ENCODE measurements at regions not wholly inside any gene's neighbourhood (a gene's known extent, or its start where the extent isn't known, plus 50 kb on each side); places are given as distances from the start of the nearest gene placed in this dataset.
A peak's percentile ranks its signal among the peaks of the same experiment; 100 is the strongest.
"Not testable (repeated sequence)": the region's sequence is repeated elsewhere in the genome, so short reads cannot be mapped to it uniquely, and the experiment has no call there.

DNA sequence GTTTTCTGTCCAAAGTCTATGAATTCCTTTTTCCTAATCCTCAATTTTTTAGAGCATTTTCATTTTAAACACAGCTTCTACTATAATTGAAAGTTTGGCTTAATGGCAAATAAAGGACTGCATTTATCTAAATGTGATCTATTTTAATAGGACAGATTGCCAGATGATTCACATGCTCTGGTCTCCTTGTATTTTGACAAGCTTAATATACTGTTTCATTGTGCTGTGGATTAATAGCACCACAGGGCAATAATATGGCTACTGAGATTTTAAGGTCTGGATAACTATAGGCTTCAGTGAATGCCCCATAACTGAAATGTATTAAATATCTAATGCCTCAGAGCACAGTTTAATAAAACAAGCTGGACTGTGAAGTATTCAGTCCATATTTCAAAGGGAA, 1362.8 kb downstream of the XPNPEP1 start:
- DNase-seq (ENCODE audit: low read depth, low spot score), result no peak

DNA sequence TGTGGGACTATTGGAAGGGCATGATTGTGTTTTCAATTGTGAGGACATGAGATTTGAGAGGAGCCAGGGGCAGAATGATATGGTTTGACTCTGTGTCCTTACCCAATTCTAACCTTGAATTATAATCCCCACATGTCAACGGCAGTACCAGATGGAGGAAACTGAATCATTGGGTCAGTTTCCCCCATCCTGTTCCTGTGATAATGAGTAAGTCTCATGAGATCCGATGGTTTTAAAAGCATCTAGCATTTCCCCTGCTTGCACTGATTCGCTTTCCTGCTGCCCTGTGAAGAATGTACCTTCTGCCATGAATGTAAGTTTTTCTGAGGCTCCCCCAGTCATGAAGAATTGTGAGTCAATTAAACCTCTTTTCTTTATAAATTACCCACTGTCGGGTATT, 1367.1 kb downstream of the XPNPEP1 start:
- DNase-seq (ENCODE audit: low read depth, low spot score), result no peak

GRCh38 chr10:108545921-108546320, 1377.4 kb downstream of the XPNPEP1 start:
- DNase-seq (ENCODE audit: low read depth, low spot score), result no peak

GRCh38 chr10:108544500-108545120, 1378.7 kb downstream of the XPNPEP1 start:
- no peak for DNase-seq (ENCODE audit: low read depth, low spot score)

DNA sequence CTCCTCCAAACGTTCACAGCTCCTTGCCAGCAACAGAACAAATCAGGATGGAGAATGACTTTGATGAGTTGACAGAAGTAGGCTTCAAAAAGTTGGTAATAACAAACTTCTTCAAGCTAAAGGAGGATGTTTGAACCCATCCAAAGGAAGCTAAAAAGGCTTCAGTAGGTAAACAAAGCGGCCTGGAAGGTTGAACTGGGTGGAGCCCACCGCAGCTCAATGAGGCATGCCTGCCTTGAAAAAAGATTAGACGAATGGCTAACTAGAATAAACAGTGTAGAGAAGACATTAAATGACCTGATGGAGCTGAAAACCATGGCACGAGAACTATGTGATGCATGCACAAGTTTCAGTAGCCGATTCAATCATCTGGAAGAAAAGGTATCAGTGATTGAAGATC, 1369.0 kb upstream of the SORCS1 start:
- not testable (repeated sequence) for DNase-seq (ENCODE audit: low read depth, low spot score)

DNA sequence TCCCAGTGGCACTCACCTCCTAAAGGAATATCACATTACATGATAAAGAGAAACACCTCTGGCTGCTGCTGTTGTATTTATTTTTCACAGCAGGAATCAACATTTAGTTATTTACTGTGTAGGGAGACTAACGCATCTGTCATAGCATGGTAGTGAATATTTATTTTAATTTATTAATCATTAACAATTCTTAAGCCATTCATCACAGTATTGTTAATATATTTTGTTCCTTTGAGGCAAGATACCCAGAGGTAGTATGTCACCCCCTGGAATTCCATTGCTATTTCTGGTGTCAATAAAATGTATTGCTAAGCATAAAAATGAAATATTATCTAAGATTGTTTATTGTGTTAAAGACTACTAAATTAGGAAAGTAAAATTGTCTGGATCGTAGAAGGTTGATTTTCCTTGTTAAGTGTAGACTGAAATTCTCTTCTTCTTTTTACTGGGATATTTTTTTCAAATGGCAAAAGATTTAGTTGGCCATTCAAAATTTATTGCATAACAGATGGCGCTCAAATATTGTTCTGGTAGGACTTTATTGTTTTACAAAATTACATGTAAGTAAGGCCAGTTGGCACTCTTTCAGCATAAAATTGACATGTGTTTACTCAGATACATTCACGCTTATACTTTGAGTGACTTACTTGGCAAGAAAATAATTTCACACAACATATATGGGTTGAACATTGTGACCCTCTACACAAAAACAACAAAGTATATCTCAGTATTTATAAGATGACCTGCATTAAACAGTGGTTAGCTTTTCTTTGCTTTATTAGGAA, 1358.7 kb upstream of the SORCS1 start:
- DNase-seq (ENCODE audit: low read depth, low spot score), result no peak

DNA sequence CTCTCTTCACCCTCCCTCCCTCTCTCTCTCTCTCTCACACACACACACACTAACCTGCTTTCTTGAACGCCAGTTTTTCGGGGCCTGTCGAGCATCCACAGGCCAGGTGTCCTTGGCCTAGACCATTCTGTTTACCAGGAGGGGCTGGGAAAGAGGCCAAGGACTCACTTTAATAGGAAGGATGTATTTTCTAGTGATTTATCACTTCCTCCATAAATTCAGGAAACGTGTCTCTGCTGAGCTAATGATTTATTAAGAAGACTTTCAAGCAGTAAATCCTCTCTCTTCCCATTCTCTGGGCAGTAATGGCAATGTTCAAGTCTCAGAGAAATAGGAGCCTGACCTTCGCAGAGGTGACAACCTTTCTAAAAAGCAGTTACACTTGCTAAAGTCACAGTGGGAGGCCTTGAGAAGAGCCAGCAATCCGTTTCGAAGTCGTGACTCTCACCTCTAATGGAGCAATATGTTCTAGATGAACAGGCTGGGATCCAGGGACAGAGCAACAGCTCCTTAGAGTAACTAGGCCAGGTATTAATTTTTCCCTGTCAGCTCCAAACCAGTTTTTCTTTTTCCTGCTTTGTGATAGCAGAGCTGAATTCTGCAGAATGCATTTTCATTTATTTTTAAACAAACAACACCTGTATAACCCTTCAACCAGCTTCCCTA, 1357.5 kb upstream of the SORCS1 start:
- no peak for DNase-seq (ENCODE audit: low read depth, low spot score)

- no peak for DNase-seq (ENCODE audit: low read depth, low spot score)
Observed at GRCh38 chr10:108515821-108516220, 1351.3 kb upstream of the SORCS1 start.

DNA sequence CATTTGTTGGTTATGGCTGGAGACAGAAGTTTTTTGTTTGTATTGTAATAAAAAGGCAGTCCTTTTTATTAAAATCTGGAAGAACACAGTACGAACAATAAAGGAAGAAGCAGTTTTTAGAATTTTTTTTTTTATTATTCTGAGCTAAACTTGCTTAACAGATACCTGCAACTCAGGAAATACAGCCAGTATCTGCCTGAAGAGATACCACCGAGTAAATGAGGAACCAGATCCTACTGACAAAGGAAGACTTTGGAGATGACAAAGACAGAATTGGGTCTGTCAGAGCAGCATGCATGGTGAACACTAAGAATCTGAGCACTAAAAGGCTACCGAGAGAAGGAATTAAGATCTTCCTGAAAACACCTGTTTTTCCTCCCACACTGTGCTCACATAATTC, 1335.9 kb upstream of the SORCS1 start:
- no peak for DNase-seq (ENCODE audit: low read depth, low spot score)

GRCh38 chr10:108496106-108496505, 1331.6 kb upstream of the SORCS1 start:
- DNase-seq (ENCODE audit: low read depth, low spot score), result no peak

DNA sequence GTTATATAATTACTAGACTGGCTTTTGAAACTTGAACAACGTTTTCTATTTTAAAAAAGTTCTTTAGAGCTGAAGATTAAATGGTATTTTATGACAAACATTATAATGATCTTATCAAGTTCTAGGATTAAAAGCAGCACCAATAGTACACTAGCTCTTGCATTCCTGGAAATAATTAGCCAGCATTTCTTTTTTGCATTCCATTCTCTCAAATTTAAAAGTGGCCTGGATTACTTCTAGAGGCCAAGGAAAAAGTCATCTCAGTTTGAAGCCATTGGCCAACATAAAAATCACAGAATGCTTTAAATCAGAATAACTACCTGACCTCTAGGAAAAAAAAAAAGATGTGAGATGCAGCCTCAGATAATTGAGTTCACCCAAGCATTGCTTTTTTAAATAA, 1326.4 kb upstream of the SORCS1 start:
- no peak for DNase-seq (ENCODE audit: low read depth, low spot score)

DNA sequence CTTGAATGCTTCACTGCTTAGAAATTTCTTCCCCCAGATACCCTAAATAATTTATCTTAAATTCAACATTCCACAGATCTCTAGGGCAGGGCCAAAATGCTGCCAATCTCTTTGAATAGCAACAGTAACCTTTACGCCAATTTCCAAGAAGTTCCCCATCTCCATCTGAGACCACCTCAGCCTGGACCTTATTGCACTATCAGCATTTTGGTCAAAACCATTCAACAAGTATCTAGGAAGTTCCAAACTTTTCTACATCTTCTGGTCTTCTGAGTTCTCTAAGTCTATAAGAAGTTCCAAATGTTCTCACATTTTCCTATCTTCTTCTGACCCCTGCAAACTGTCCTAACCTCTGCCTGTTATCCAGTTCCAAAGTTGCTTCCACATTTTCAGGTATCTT, 1306.9 kb upstream of the SORCS1 start:
- no peak for DNase-seq (ENCODE audit: low read depth, low spot score)

- DNase-seq (ENCODE audit: low read depth, low spot score), result no peak
Observed at GRCh38 chr10:108469940-108470339, 1305.4 kb upstream of the SORCS1 start.

- DNase-seq (ENCODE audit: low read depth, low spot score), result peak; percentile 9
Observed at GRCh38 chr10:108465871-108466641, 1301.5 kb upstream of the SORCS1 start.

DNA sequence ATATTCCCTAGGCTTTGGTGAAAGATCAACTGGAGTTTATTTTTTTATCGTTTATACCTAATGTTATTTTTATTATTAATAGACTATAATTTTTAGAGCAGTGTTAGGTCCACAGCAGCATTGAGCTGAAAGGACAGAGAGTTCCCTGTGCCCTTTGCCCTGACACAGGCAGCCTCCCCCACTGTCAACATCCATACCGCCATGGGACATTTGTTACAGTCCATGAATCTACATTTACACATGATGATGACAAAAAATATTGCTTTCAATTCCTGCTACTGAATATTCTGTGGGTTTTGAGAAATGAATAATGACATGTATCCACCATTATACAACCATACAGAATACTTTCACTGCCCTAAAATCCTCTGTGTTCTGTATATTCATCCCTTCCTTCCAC, 1297.5 kb upstream of the SORCS1 start:
- no peak for DNase-seq (ENCODE audit: low read depth, low spot score)

DNA sequence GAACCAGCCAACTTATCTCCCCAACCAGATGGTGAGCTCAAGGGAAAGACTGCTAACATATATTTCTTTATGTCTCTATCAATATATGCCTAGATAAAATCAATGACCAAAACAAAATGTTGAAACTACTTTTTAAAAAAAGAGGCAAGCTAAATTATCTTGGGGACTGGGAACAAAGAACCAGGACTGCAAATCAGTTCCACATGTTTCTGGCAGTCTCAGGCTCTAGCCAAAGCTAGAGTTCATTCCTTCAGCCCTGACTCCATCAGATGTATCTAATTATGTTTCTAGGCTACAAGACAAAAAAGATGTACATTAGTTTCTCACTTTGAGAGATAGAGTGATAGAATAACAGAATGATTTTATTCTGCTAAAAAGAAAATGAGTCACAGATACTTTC, 1290.3 kb upstream of the SORCS1 start:
- no peak for DNase-seq (ENCODE audit: low read depth, low spot score)

DNA sequence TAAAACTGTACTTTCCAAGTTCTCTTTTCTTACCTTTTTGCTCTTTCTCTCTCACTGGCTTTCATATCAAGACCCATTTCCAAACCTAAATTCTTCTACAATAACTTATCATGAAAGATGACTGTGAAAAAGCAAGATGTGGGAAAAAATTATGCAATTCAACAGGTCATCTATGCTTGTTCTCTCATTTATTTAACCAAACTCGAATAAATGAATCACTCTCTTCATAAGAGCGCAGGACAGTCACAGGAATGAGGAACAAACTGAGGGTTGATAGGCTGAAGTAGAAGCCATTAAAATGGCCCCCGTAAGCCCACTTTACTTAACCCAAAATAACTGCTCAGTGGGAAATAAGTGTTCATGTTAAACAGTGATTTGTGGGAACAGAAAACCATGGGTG, 1289.7 kb upstream of the SORCS1 start:
- no peak for DNase-seq (ENCODE audit: low read depth, low spot score)

DNA sequence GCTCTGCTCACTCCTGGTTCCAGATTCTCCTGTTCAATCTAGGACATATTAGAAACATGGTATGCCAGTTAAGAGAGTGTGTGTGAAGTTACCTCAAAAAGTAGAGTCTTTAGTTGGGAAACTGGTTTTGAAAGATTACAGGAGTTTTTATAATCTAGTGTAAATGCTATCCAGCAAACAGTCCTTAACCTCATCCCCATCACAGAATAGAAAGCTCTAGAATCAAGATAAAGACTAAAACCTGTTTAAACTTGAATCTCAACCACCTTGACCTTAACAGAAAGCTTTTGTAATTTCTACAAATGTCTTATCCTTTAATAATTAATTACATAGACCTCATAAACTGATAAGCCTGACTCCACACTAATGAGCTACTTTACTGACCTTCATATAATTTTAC, 1288.7 kb upstream of the SORCS1 start:
- DNase-seq (ENCODE audit: low read depth, low spot score), result no peak

GRCh38 chr10:108452533-108452932, 1288.0 kb upstream of the SORCS1 start:
- no peak for DNase-seq (ENCODE audit: low read depth, low spot score)

DNA sequence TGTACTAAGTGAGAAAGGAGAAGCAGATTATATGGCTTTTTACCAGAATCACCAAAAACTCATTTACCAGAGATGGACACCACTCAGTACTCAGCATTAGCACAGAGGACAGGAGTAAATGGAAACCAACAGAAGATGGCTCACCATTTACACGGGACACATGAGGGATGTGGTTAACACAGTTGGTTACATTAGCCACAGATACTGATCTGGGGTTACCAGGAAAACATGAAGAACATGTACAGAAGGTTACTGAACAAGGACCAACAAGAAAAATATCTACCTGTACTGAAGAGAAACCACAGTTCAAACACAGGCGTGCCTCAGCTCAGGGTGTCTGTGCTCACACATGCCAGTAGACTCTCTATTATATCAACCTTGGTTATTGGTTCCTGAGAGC, 1285.8 kb upstream of the SORCS1 start:
- no peak for DNase-seq (ENCODE audit: low read depth, low spot score)

GRCh38 chr10:108445746-108446145, 1281.2 kb upstream of the SORCS1 start:
- DNase-seq (ENCODE audit: low read depth, low spot score), result no peak

DNA sequence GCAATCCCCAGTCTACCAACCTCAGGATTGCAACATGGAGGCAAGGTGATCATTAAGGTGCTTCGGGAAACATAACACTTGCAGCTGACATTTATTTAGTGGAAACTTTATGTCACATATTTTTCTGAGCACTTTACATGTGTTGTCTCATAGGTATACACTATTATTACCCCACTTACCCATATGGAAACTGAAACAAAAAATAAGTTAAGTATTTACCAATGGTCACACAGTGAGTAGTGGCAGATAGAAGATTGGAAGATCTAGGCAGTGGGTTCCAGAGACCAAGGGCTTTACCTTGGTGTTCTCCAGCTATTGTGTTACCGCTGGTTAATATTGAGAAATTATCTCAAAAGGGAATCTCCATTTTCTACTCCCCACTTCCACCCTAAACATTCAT, 1279.1 kb upstream of the SORCS1 start:
- no peak for DNase-seq (ENCODE audit: low read depth, low spot score)

Data from iPS DF 19.7 (cell line).